WI38 (cell line): ENCODE measurements at regions not wholly inside any gene's neighbourhood (a gene's known extent, or its start where the extent isn't known, plus 50 kb on each side); places are given as distances from the start of the nearest gene placed in this dataset.

Experiments used
- H3K4me3 ChIP-seq: 2 replicates; pipeline ENCODE4 v1.5.1; 2011; ENCODE audit warnings: low read depth, mild to moderate bottlenecking, control low read depth, low read length
- CTCF ChIP-seq: IDR thresholded peaks from 2 replicates; pipeline ENCODE4 v1.5.1; 2012; ENCODE audit warnings: low read depth, mild to moderate bottlenecking, control low read depth, low read length

- no peak overlapping the region for H3K4me3 ChIP-seq
Observed at GRCh38 chr1:59089036-59089798, 207.7 kb upstream of the FGGY start.

GRCh38 chr1:59089922-59090457 lies 206.9 kb upstream of the FGGY start:
- no peak for TF ChIP-seq CTCF
- no peak overlapping the region for H3K4me3 ChIP-seq

More at GRCh38 chr1:59089036-59089798, 207.7 kb upstream of the FGGY start:
- TF ChIP-seq CTCF: no peak

GRCh38 chr1:59092126-59092525 lies 204.8 kb upstream of the FGGY start:
- no peak for TF ChIP-seq CTCF
- H3K4me3 ChIP-seq: no peak overlapping the region

GRCh38 chr1:59094001-59094400 lies 202.9 kb upstream of the FGGY start:
- H3K4me3 ChIP-seq: no peak overlapping the region
- no peak for TF ChIP-seq CTCF

- TF ChIP-seq CTCF: no peak
- no peak overlapping the region for H3K4me3 ChIP-seq
Observed at GRCh38 chr1:59096501-59096900, 200.4 kb upstream of the FGGY start.

GRCh38 chr1:59098655-59099054 lies 198.2 kb upstream of the FGGY start:
- H3K4me3 ChIP-seq: no peak overlapping the region
- TF ChIP-seq CTCF: no peak

GRCh38 chr1:59100708-59101374 lies 196.1 kb upstream of the FGGY start:
- TF ChIP-seq CTCF: no peak

More at GRCh38 chr1:59100708-59101374, 196.1 kb upstream of the FGGY start:
- no peak overlapping the region for H3K4me3 ChIP-seq
